Panc1 (cell line): ENCODE measurements at regions not wholly inside any gene's neighbourhood (a gene's known extent, or its start where the extent isn't known, plus 50 kb on each side); places are given as distances from the start of the nearest gene placed in this dataset.

Experiments
- ATAC-seq: fragments of 200-7000 bp; cut with Tn5 transposase; 2 replicates; pipeline ENCODE4 v1.9.1; 2020; ENCODE audit warnings: mild to moderate bottlenecking, moderate library complexity
- BruUV-seq: library from RNA; stranded (reverse); fragments of 400-500 nt; replicated peaks from 2 replicates; lab custom pipeline; 2021; lab: Mats Ljungman, UMichigan
- CTCF ChIA-PET: fragments of 300-600 bp; sonication (Branson Sonifier 250); formaldehyde crosslinking; loops from one replicate; lab custom pipeline; 2022; ENCODE audit warnings: antibody characterized with exemption; lab: Charles Lee
- POLR2A ChIA-PET: fragments of 300-600 bp; sonication (Branson Sonifier 250); formaldehyde crosslinking; loops from one replicate; lab custom pipeline; 2022; ENCODE audit warnings: antibody characterized with exemption; lab: Charles Lee
- DNase-seq: peaks from one replicate; pipeline ENCODE4 v3.0.0-alpha.2; 2010; ENCODE audit warnings: low read depth, low spot score
- H3K27ac ChIP-seq: 2 replicates; pipeline ENCODE4 v1.5.1; 2011; ENCODE audit warnings: mild to moderate bottlenecking, low read length, inconsistent platforms
- H3K27me3 ChIP-seq: fragments of 200-500 bp; sonication (Bioruptor generic); 2 replicates; pipeline ENCODE4 v1.6.0; 2014; ENCODE audit warnings: low read length, inconsistent platforms; ENCODE audit not compliant: control insufficient read depth, insufficient read depth
- H3K36me3 ChIP-seq: fragments of 200-500 bp; sonication (Bioruptor generic); 2 replicates; pipeline ENCODE4 v1.5.1; 2014; ENCODE audit warnings: inconsistent platforms, mild to moderate bottlenecking, low read length, moderate library complexity; ENCODE audit not compliant: control insufficient read depth, insufficient read depth
- H3K4me1 ChIP-seq: 2 replicates; pipeline ENCODE4 v1.5.1; 2011; ENCODE audit warnings: inconsistent platforms, mild to moderate bottlenecking, low read length, moderate library complexity; ENCODE audit not compliant: control insufficient read depth, insufficient read depth
- H3K4me3 ChIP-seq, 2 experiments: 2 replicates each; pipeline ENCODE4 v1.5.1; 2011 to 2012; ENCODE audit warnings: low read depth in 2 of 2, low read length in 2 of 2, mild to moderate bottlenecking in 2 of 2, inconsistent platforms in 1 of 2, moderate library complexity in 1 of 2
- H3K9me3 ChIP-seq: fragments of 200-500 bp; sonication (Bioruptor generic); 2 replicates; pipeline ENCODE4 v1.5.1; 2014; ENCODE audit warnings: low read depth, mild to moderate bottlenecking, inconsistent platforms, low read length, moderate library complexity; ENCODE audit not compliant: control insufficient read depth, insufficient read depth
- POLR2AphosphoS5 ChIP-seq: IDR thresholded peaks from 2 replicates; pipeline ENCODE4 v1.6.1; 2012; ENCODE audit warnings: mild to moderate bottlenecking, low read depth, low read length, moderate library complexity
- REST ChIP-seq, 2 experiments: IDR thresholded peaks; 2 replicates each; pipeline ENCODE4 v1.6.1; 2011 to 2012; ENCODE audit warnings: low read depth in 2 of 2, control low read depth in 1 of 2, low read length in 1 of 2, mild to moderate bottlenecking in 1 of 2, moderate library complexity in 1 of 2; ENCODE audit not compliant: insufficient read depth in 1 of 2
- SIN3A ChIP-seq: IDR thresholded peaks from 2 replicates; pipeline ENCODE4 v1.6.1; 2012; ENCODE audit warnings: low read depth, mild to moderate bottlenecking, low read length, moderate library complexity, borderline replicate concordance; ENCODE audit not compliant: insufficient read depth
- TCF7L2 ChIP-seq: IDR thresholded peaks from 2 replicates; pipeline ENCODE4 v1.6.1; 2011; ENCODE audit warnings: mild to moderate bottlenecking, low read depth, low read length, inconsistent platforms
- in situ Hi-C: cut with HindIII; loops from 2 replicates; pipeline ENCODE4 v1.10.0; 2016; ENCODE audit warnings: low sequenced_read_pairs, low pct_unique_long_range_greater_than_20kb
- intact Hi-C: fragments of 100-400 bp; cut with micrococcal nuclease; formaldehyde crosslinking; loops from one replicate; pipeline ENCODE4 v1.10.0; 2022; ENCODE audit not compliant: unreplicated experiment
- TF ChIP-seq, protein P1 (sequence below): fragments of 450-650 bp; IDR thresholded peaks from 2 replicates; pipeline ENCODE4 v1.5.1; 2017; ENCODE audit warnings: mild to moderate bottlenecking

- no peaks in the 10 kb centered on the region for H3K36me3 ChIP-seq
- intact Hi-C loops (no loop called here), in situ Hi-C loops (no loop called here)
- TF ChIP-seq REST (IDR thresholded peaks at IDR 0.05; ENCODE audit: insufficient read depth in 1 of 2, low read depth in 2 of 2, low read length in 1 of 2) (no peak), TCF7L2 (no peak), SIN3A (no peak), POLR2AphosphoS5 (no peak)
- TF ChIP-seq, protein P1, sequence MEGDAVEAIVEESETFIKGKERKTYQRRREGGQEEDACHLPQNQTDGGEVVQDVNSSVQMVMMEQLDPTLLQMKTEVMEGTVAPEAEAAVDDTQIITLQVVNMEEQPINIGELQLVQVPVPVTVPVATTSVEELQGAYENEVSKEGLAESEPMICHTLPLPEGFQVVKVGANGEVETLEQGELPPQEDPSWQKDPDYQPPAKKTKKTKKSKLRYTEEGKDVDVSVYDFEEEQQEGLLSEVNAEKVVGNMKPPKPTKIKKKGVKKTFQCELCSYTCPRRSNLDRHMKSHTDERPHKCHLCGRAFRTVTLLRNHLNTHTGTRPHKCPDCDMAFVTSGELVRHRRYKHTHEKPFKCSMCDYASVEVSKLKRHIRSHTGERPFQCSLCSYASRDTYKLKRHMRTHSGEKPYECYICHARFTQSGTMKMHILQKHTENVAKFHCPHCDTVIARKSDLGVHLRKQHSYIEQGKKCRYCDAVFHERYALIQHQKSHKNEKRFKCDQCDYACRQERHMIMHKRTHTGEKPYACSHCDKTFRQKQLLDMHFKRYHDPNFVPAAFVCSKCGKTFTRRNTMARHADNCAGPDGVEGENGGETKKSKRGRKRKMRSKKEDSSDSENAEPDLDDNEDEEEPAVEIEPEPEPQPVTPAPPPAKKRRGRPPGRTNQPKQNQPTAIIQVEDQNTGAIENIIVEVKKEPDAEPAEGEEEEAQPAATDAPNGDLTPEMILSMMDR = no peak
- ChIA-PET CTCF (no interaction called here), POLR2A (no interaction called here)
- no peaks in the 10 kb centered on the region for H3K9me3 ChIP-seq
- ATAC-seq (no peak), DNase-seq (no peak)
- H3K4me3 ChIP-seq = no peak overlapping the region
- H3K4me1 ChIP-seq = no peaks in the 10 kb centered on the region
- H3K27ac ChIP-seq = no peak overlapping the region
- BruUV-seq = no TSS peak
- H3K27me3 ChIP-seq = no peaks in the 10 kb centered on the region
These were observed 1054.6 kb upstream of the GBE1 start for GRCh38 chr3:82816086-82816485.

DNA sequence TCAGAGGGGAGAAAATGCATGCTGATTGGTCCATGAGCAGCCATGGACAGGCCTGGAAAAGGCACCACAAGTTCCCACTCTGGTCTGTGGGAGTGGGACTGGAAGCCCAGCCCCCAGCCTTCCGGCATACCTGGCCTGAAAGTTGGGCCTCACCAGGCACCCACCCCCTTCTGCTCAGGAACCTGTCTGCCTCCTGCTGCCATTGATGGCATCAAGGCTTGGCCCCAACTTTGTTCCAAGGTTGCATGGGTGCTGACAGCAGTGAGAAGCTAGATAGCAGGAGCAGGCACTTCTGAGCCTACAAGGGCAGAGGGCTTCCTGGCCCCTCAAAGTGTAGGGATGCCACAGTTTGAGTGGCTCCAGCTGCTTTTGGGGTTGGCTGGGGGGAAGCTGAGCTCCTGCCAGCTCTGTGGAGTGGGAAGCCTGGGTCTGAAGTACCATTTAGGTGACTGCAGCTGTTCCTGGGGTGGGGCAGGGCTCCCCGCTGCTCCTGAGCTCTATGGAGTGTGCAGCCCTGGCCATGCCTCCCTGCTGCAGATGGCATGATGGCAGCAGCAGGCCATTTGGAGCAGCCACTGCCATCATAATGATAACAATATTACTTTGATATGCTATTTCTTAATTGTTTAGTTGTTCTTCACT, 1054.1 kb upstream of the GBE1 start:
- Histone ChIP-seq H3K4me1 (no peaks in the 10 kb centered on the region), H3K27ac (no peak overlapping the region), H3K36me3 (no peaks in the 10 kb centered on the region), H3K9me3 (no peaks in the 10 kb centered on the region), H3K27me3 (no peaks in the 10 kb centered on the region), H3K4me3 (no peak overlapping the region)
- ChIA-PET CTCF (no interaction called here), POLR2A (no interaction called here)
- in situ Hi-C loops = no loop called here
- DNase-seq = no peak
- no TSS peak for BruUV-seq
- intact Hi-C loops = no loop called here
- ATAC-seq = no peak
- TF ChIP-seq SIN3A (no peak), POLR2AphosphoS5 (no peak), TCF7L2 (no peak)
- TF ChIP-seq, protein P1 = no peak
